HG03457 (cell line): ENCODE measurements at regions not wholly inside any gene's neighbourhood (a gene's known extent, or its start where the extent isn't known, plus 50 kb on each side); places are given as distances from the start of the nearest gene placed in this dataset.

Experiments
- ATAC-seq: cut with Tn5 transposase; IDR thresholded peaks from one replicate; pipeline ENCODE4 v1.9.1; 2021; ENCODE audit warnings: moderate number of reproducible peaks; ENCODE audit not compliant: unreplicated experiment

- ATAC-seq, result no peak
Observed at GRCh38 chr5:5583023-5583765, 160.7 kb downstream of the ICE1 start.

- ATAC-seq, result no peak
Observed at GRCh38 chr5:5581080-5581479, 158.6 kb downstream of the ICE1 start.

GRCh38 chr5:5576744-5577143, 154.3 kb downstream of the ICE1 start:
- ATAC-seq, result no peak

GRCh38 chr5:5575461-5575860, 153.0 kb downstream of the ICE1 start:
- no peak for ATAC-seq

- ATAC-seq, result no peak
Observed at GRCh38 chr5:5573798-5574380, 151.4 kb downstream of the ICE1 start.

GRCh38 chr5:5572976-5573797, 150.7 kb downstream of the ICE1 start:
- no peak for ATAC-seq

- no peak for ATAC-seq
Observed at GRCh38 chr5:5572010-5572865, 149.8 kb downstream of the ICE1 start.

GRCh38 chr5:5570646-5571045, 148.2 kb downstream of the ICE1 start:
- ATAC-seq, result no peak

GRCh38 chr5:5564898-5565297, 142.4 kb downstream of the ICE1 start:
- no peak for ATAC-seq

- no peak for ATAC-seq
Observed at GRCh38 chr5:5560016-5560415, 137.5 kb downstream of the ICE1 start.

- ATAC-seq, result no peak
Observed at GRCh38 chr5:5558638-5559527, 136.4 kb downstream of the ICE1 start.

GRCh38 chr5:5558102-5558501, 135.6 kb downstream of the ICE1 start:
- ATAC-seq, result no peak

- ATAC-seq, result no peak
Observed at GRCh38 chr5:5551499-5551898, 129.0 kb downstream of the ICE1 start.

- no peak for ATAC-seq
Observed at GRCh38 chr5:5546408-5546807, 123.9 kb downstream of the ICE1 start.

- no peak for ATAC-seq
Observed at GRCh38 chr5:5544094-5544663, 121.7 kb downstream of the ICE1 start.

- ATAC-seq, result no peak
Observed at GRCh38 chr5:5542654-5543053, 120.2 kb downstream of the ICE1 start.

- no peak for ATAC-seq
Observed at GRCh38 chr5:5540065-5540464, 117.6 kb downstream of the ICE1 start.
